Thyroid gland (tissue), 4 donors: ENCODE measurements at regions not wholly inside any gene's neighbourhood (a gene's known extent, or its start where the extent isn't known, plus 50 kb on each side); places are given as distances from the start of the nearest gene placed in this dataset.

Source experiments
- DNase-seq, 2 donors: peaks; one replicate each; pipeline ENCODE4 v3.0.0-alpha.2; 2019
- H3K27ac ChIP-seq, 3 donors: fragments of 200-600 bp; sonication (generic); 1 replicate in 2 of 3; 2 replicates in 1 of 3; pipeline ENCODE4 v1.5.1; 2016 to 2019; ENCODE audit warnings: mild to moderate bottlenecking in 1 of 3, moderate library complexity in 1 of 3
- H3K27me3 ChIP-seq: fragments of 200-600 bp; sonication (generic); one replicate; pipeline ENCODE4 v1.5.1; 2019
- H3K36me3 ChIP-seq, 2 donors: fragments of 200-600 bp; sonication (generic); one replicate each; pipeline ENCODE4 v1.5.1; 2016 to 2019
- H3K4me1 ChIP-seq, 2 donors: fragments of 200-600 bp; sonication (generic); one replicate each; pipeline ENCODE4 v1.5.1; 2017 to 2019
- H3K4me3 ChIP-seq, 3 donors: fragments of 200-600 bp; sonication (generic); replicated peaks in 1 of 3; 1 replicate in 2 of 3; 2 replicates in 1 of 3; pipeline ENCODE4 v1.5.1; 2016; ENCODE audit warnings: mild to moderate bottlenecking in 1 of 3
- H3K9me3 ChIP-seq: fragments of 200-600 bp; sonication (generic); one replicate; pipeline ENCODE4 v1.5.1; 2017
- POLR2A ChIP-seq, 2 donors: fragments of 450-650 bp; IDR thresholded peaks; one replicate each; pipeline ENCODE4 v1.6.1; 2017; ENCODE audit warnings: antibody characterized with exemption in 2 of 2, mild to moderate bottlenecking in 2 of 2, moderate library complexity in 1 of 2
- WGBS, 2 donors: methylation state at CpG; one replicate each; pipeline ENCODE4 v1.1.5; 2017; 5-methylcytosine and 5-hydroxymethylcytosine counted together
- intact Hi-C: fragments of 100-400 bp; cut with DNase I; formaldehyde crosslinking; loops from one replicate; pipeline ENCODE4 v1.15.1; 2023
- TF ChIP-seq, protein P1 (sequence below), 6 experiments: fragments of 200-600 bp in 3 of 6; fragments of 450-650 bp in 3 of 6; sonication (generic) in 3 of 6; IDR thresholded peaks; one replicate each; pipeline ENCODE4 v1.5.1; 2016 to 2019; ENCODE audit warnings: antibody characterized with exemption in 6 of 6, mild to moderate bottlenecking in 2 of 6, inconsistent platforms in 1 of 6, moderate library complexity in 1 of 6

GRCh38 chr13:50428183-50428877 lies 413.1 kb downstream of the KCNRG start:
- no peaks in the 10 kb centered on the region for H3K36me3 ChIP-seq
- no peak for DNase-seq
- TF ChIP-seq, protein P1, sequence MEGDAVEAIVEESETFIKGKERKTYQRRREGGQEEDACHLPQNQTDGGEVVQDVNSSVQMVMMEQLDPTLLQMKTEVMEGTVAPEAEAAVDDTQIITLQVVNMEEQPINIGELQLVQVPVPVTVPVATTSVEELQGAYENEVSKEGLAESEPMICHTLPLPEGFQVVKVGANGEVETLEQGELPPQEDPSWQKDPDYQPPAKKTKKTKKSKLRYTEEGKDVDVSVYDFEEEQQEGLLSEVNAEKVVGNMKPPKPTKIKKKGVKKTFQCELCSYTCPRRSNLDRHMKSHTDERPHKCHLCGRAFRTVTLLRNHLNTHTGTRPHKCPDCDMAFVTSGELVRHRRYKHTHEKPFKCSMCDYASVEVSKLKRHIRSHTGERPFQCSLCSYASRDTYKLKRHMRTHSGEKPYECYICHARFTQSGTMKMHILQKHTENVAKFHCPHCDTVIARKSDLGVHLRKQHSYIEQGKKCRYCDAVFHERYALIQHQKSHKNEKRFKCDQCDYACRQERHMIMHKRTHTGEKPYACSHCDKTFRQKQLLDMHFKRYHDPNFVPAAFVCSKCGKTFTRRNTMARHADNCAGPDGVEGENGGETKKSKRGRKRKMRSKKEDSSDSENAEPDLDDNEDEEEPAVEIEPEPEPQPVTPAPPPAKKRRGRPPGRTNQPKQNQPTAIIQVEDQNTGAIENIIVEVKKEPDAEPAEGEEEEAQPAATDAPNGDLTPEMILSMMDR (IDR thresholded peaks at IDR 0.05) = no peak
- no peak for TF ChIP-seq POLR2A (IDR thresholded peaks at IDR 0.05)
- no peak overlapping the region for H3K4me3 ChIP-seq
- no peak overlapping the region for H3K27ac ChIP-seq
- H3K9me3 ChIP-seq = no peaks in the 10 kb centered on the region
- H3K4me1 ChIP-seq = peaks cover 10 to 14% of the 10 kb centered on the region in 2 donors
- no peaks in the 10 kb centered on the region for H3K27me3 ChIP-seq
- WGBS, 2 donors = 93 to 97% methylated on average over 1 of the region's 1 CpG
- intact Hi-C loops = no loop called here

DNA sequence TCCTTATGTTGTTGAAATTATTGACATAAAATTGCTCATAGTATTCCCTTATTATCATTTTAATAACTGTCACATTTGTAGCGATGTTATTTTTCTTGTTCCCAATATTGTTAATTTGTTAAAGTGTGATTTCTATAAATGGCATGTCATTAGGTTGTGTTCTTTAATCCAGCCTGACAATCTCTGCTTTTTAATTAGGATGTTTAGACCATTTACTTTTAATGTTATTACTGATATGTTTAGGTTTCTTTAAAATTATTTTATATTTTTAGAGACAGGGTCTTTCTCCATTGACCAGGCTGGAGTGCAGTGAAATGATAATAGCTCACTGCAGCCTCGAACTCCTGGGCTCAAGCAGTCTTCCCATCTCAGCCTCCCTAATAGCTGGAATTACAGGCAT lies 408.5 kb downstream of the DLEU7 start:
- intact Hi-C loops = no loop called here
- no peaks in the 10 kb centered on the region for H3K27me3 ChIP-seq
- DNase-seq = no peak
- no peak for TF ChIP-seq POLR2A (IDR thresholded peaks at IDR 0.05)
- TF ChIP-seq, protein P1 (IDR thresholded peaks at IDR 0.05) = no peak
- H3K27ac ChIP-seq = no peak overlapping the region
- H3K4me3 ChIP-seq = no peak overlapping the region
- no peaks in the 10 kb centered on the region for H3K4me1 ChIP-seq
- H3K9me3 ChIP-seq = no peaks in the 10 kb centered on the region
- no peaks in the 10 kb centered on the region for H3K36me3 ChIP-seq
- WGBS, 2 donors = 97 to 98% methylated on average over 2 of the region's 2 CpGs

- Histone ChIP-seq H3K27ac (no peak overlapping the region), H3K9me3 (no peaks in the 10 kb centered on the region), H3K27me3 (no peaks in the 10 kb centered on the region), H3K4me1 (no peaks in the 10 kb centered on the region), H3K36me3 (no peaks in the 10 kb centered on the region), H3K4me3 (no peak overlapping the region)
- no peak for TF ChIP-seq POLR2A (IDR thresholded peaks at IDR 0.05)
- TF ChIP-seq, protein P1 (IDR thresholded peaks at IDR 0.05) = no peak
- intact Hi-C loops = no loop called here
- DNase-seq = no peak
- WGBS, 2 donors = 47 to 59% methylated on average over 1 of the region's 1 CpG
Observed at GRCh38 chr13:50437252-50437651, 406.2 kb downstream of the DLEU7 start.

- H3K27ac ChIP-seq = no peak overlapping the region
- H3K4me3 ChIP-seq = no peak overlapping the region
- H3K4me1 ChIP-seq = no peaks in the 10 kb centered on the region
- H3K9me3 ChIP-seq = no peaks in the 10 kb centered on the region
- no peak for TF ChIP-seq POLR2A (IDR thresholded peaks at IDR 0.05)
- TF ChIP-seq, protein P1 (IDR thresholded peaks at IDR 0.05) = no peak
- H3K27me3 ChIP-seq = no peaks in the 10 kb centered on the region
- intact Hi-C loops = no loop called here
- DNase-seq = no peak
- no peaks in the 10 kb centered on the region for H3K36me3 ChIP-seq
- 72 to 82% methylated on average over 1 of the region's 1 CpG for WGBS, 2 donors
Observed at GRCh38 chr13:50438351-50438750, 405.1 kb downstream of the DLEU7 start.

GRCh38 chr13:50441130-50441529 lies 402.4 kb downstream of the DLEU7 start:
- Histone ChIP-seq H3K9me3 (no peaks in the 10 kb centered on the region), H3K27me3 (no peaks in the 10 kb centered on the region), H3K4me3 (no peak overlapping the region), H3K4me1 (peaks cover 0 to 4% of the 10 kb centered on the region in 2 donors), H3K27ac (no peak overlapping the region), H3K36me3 (no peaks in the 10 kb centered on the region)
- TF ChIP-seq, protein P1 (IDR thresholded peaks at IDR 0.05) = no peak
- TF ChIP-seq POLR2A (IDR thresholded peaks at IDR 0.05) = no peak
- DNase-seq = no peak
- intact Hi-C loops = no loop called here
- WGBS, 2 donors = 96 to 100% methylated on average over 1 of the region's 1 CpG
